ENCODE measurements at regions not wholly inside any gene's neighbourhood (a gene's known extent, or its start where the extent isn't known, plus 50 kb on each side); places are given as distances from the start of the nearest gene placed in this dataset.

- Histone ChIP-seq H3K4me3 (no peak overlapping the region), H3K27me3 (ENCODE audit: low read depth) (no peaks in the 10 kb centered on the region), H3K4me1 (peaks cover 2% of the 10 kb centered on the region; the same call in 1 of the 2 replicates), H3K36me3 (replicated peaks) (no peaks in the 10 kb centered on the region), H3K9me3 (no peaks in the 10 kb centered on the region)
- no peak for DNase-seq (ENCODE audit: low spot score in 2 of 2)
- in situ Hi-C loops (cut with MboI; ENCODE audit: low sequenced_read_pairs): loop anchor here (10.0 kb wide), 1 partner anchor 680 kb away; no protein-coding TSS in a partner anchor
These were observed 79.9 kb upstream of the SEPTIN5 start for GRCh38 chr22:19634226-19634975.

GRCh38 chr22:19635644-19636043 lies 78.7 kb upstream of the SEPTIN5 start:
- no peaks in the 10 kb centered on the region for H3K36me3 ChIP-seq (replicated peaks)
- no peak overlapping the region for H3K4me3 ChIP-seq
- DNase-seq (ENCODE audit: low spot score in 2 of 2): no peak
- in situ Hi-C loops (cut with MboI; ENCODE audit: low sequenced_read_pairs): loop anchor here (10.0 kb wide), 1 partner anchor 681 kb away; no protein-coding TSS in a partner anchor
- peaks cover 2% of the 10 kb centered on the region; the same call in 1 of the 2 replicates for H3K4me1 ChIP-seq
- no peaks in the 10 kb centered on the region for H3K27me3 ChIP-seq (ENCODE audit: low read depth)
- no peaks in the 10 kb centered on the region for H3K9me3 ChIP-seq

- Histone ChIP-seq H3K27me3 (ENCODE audit: low read depth) (no peaks in the 10 kb centered on the region), H3K9me3 (no peaks in the 10 kb centered on the region), H3K4me1 (peaks cover 2% of the 10 kb centered on the region; the same call in 1 of the 2 replicates), H3K36me3 (replicated peaks) (no peaks in the 10 kb centered on the region), H3K4me3 (no peak overlapping the region)
- in situ Hi-C loops (cut with MboI; ENCODE audit: low sequenced_read_pairs): loop anchor here (10.0 kb wide), 1 partner anchor 682 kb away; no protein-coding TSS in a partner anchor
- no peak for DNase-seq (ENCODE audit: low spot score in 2 of 2)
These were observed 77.5 kb upstream of the SEPTIN5 start for GRCh38 chr22:19636696-19637407.

- H3K27me3 ChIP-seq (ENCODE audit: low read depth): no peaks in the 10 kb centered on the region
- H3K9me3 ChIP-seq: no peaks in the 10 kb centered on the region
- no peak for DNase-seq (ENCODE audit: low spot score in 2 of 2)
- in situ Hi-C loops (cut with MboI; ENCODE audit: low sequenced_read_pairs): loop anchor here (10.0 kb wide), 1 partner anchor 683 kb away; no protein-coding TSS in a partner anchor
- H3K4me1 ChIP-seq: no peaks in the 10 kb centered on the region
- H3K36me3 ChIP-seq (replicated peaks): no peaks in the 10 kb centered on the region
- H3K4me3 ChIP-seq: no peak overlapping the region
These were observed 76.7 kb upstream of the SEPTIN5 start for GRCh38 chr22:19637408-19638281.

- H3K9me3 ChIP-seq: no peaks in the 10 kb centered on the region
- H3K4me3 ChIP-seq: no peak overlapping the region
- H3K36me3 ChIP-seq (replicated peaks): no peaks in the 10 kb centered on the region
- no peaks in the 10 kb centered on the region for H3K27me3 ChIP-seq (ENCODE audit: low read depth)
- no peak for DNase-seq (ENCODE audit: low spot score in 2 of 2)
- no peaks in the 10 kb centered on the region for H3K4me1 ChIP-seq
- in situ Hi-C loops (cut with MboI; ENCODE audit: low sequenced_read_pairs): loop anchor here (10.0 kb wide), 1 partner anchor 684 kb away; no protein-coding TSS in a partner anchor
These were observed 75.9 kb upstream of the SEPTIN5 start for GRCh38 chr22:19638282-19639015.

- no peak for DNase-seq (ENCODE audit: low spot score in 2 of 2)
- in situ Hi-C loops (cut with MboI; ENCODE audit: low sequenced_read_pairs): loop anchor here (10.0 kb wide), 1 partner anchor 685 kb away; no protein-coding TSS in a partner anchor
These were observed 74.6 kb upstream of the SEPTIN5 start for GRCh38 chr22:19639610-19640135.

GRCh38 chr22:19640306-19640705 lies 74.0 kb upstream of the SEPTIN5 start:
- H3K9me3 ChIP-seq: no peaks in the 10 kb centered on the region
- in situ Hi-C loops (cut with MboI; ENCODE audit: low sequenced_read_pairs): no loop called here
- H3K27me3 ChIP-seq (ENCODE audit: low read depth): no peaks in the 10 kb centered on the region
- H3K36me3 ChIP-seq (replicated peaks): no peaks in the 10 kb centered on the region
- no peak for DNase-seq (ENCODE audit: low spot score in 2 of 2)
- H3K4me3 ChIP-seq: no peak overlapping the region
- no peaks in the 10 kb centered on the region for H3K4me1 ChIP-seq

More at GRCh38 chr22:19639610-19640135, 74.6 kb upstream of the SEPTIN5 start:
- no peaks in the 10 kb centered on the region for H3K27me3 ChIP-seq (ENCODE audit: low read depth)
- no peaks in the 10 kb centered on the region for H3K36me3 ChIP-seq (replicated peaks)
- no peak overlapping the region for H3K4me3 ChIP-seq
- H3K4me1 ChIP-seq: no peaks in the 10 kb centered on the region
- H3K9me3 ChIP-seq: no peaks in the 10 kb centered on the region

GRCh38 chr22:19641254-19641982 lies 72.9 kb upstream of the SEPTIN5 start:
- Histone ChIP-seq H3K4me3 (no peak overlapping the region), H3K9me3 (0 out of 2 replicates have a peak, but pooled peaks cover under 1% of the 10 kb centered on the region), H3K27me3 (ENCODE audit: low read depth) (no peaks in the 10 kb centered on the region), H3K36me3 (replicated peaks) (no peaks in the 10 kb centered on the region), H3K4me1 (no peaks in the 10 kb centered on the region)
- in situ Hi-C loops (cut with MboI; ENCODE audit: low sequenced_read_pairs): no loop called here
- no peak for DNase-seq (ENCODE audit: low spot score in 2 of 2)

- Histone ChIP-seq H3K36me3 (replicated peaks) (no peaks in the 10 kb centered on the region), H3K9me3 (peaks cover 6% of the 10 kb centered on the region), H3K4me3 (no peak overlapping the region), H3K4me1 (no peaks in the 10 kb centered on the region), H3K27me3 (ENCODE audit: low read depth) (no peaks in the 10 kb centered on the region)
- DNase-seq (ENCODE audit: low spot score in 2 of 2): no peak
- in situ Hi-C loops (cut with MboI; ENCODE audit: low sequenced_read_pairs): no loop called here
These were observed 72.3 kb upstream of the SEPTIN5 start for GRCh38 chr22:19641983-19642451.

- no peaks in the 10 kb centered on the region for H3K36me3 ChIP-seq (replicated peaks)
- no peak for DNase-seq (ENCODE audit: low spot score in 2 of 2)
- in situ Hi-C loops (cut with MboI; ENCODE audit: low sequenced_read_pairs): no loop called here
- H3K4me3 ChIP-seq: no peak overlapping the region
- H3K27me3 ChIP-seq (ENCODE audit: low read depth): no peaks in the 10 kb centered on the region
- peaks cover 19% of the 10 kb centered on the region for H3K9me3 ChIP-seq
- H3K4me1 ChIP-seq: no peaks in the 10 kb centered on the region
These were observed 70.6 kb upstream of the SEPTIN5 start for GRCh38 chr22:19643448-19644313.

GRCh38 chr22:19644314-19645223 lies 69.7 kb upstream of the SEPTIN5 start:
- no peak for DNase-seq (ENCODE audit: low spot score in 2 of 2)
- no peaks in the 10 kb centered on the region for H3K27me3 ChIP-seq (ENCODE audit: low read depth)
- in situ Hi-C loops (cut with MboI; ENCODE audit: low sequenced_read_pairs): no loop called here

More at GRCh38 chr22:19644314-19645223, 69.7 kb upstream of the SEPTIN5 start:
- H3K9me3 ChIP-seq: peaks cover 24% of the 10 kb centered on the region
- no peak overlapping the region for H3K4me3 ChIP-seq
- H3K36me3 ChIP-seq (replicated peaks): no peaks in the 10 kb centered on the region
- no peaks in the 10 kb centered on the region for H3K4me1 ChIP-seq

All from HAP-1 (cell line).